CD14-positive monocyte (primary cell): ENCODE measurements at regions not wholly inside any gene's neighbourhood (a gene's known extent, or its start where the extent isn't known, plus 50 kb on each side); places are given as distances from the start of the nearest gene placed in this dataset.

ENCODE experiments used
- DNase-seq, 3 donors: peaks; one replicate each; pipeline ENCODE4 v3.0.0-alpha.2; 2011 to 2022
- H2AFZ ChIP-seq: 2 replicates; pipeline ENCODE4 v1.6.0; 2012; ENCODE audit warnings: mild to moderate bottlenecking, low read depth, low read length, inconsistent platforms; ENCODE audit not compliant: insufficient read depth, poor library complexity, severe bottlenecking
- H3K27ac ChIP-seq, 2 donors: 1 replicate in 1 of 2; 2 replicates in 1 of 2; pipeline ENCODE4 v1.5.1; 2012 to 2013; ENCODE audit warnings: low read length in 2 of 2, control low read depth in 1 of 2, inconsistent platforms in 1 of 2, low read depth in 1 of 2, mild to moderate bottlenecking in 1 of 2
- H3K27me3 ChIP-seq, 2 donors: one replicate each; pipeline versions ENCODE4 v1.6.0 to v1.6.1; 2011 to 2013; ENCODE audit warnings: low read length in 2 of 2; ENCODE audit not compliant: control insufficient read depth in 2 of 2, insufficient read depth in 2 of 2
- H3K36me3 ChIP-seq, 2 donors: replicated peaks in 1 of 2; 1 replicate in 1 of 2; 2 replicates in 1 of 2; pipeline versions ENCODE4 v1.5.1 to v1.6.1; 2012 to 2013; ENCODE audit warnings: low read length in 2 of 2, control low read depth in 1 of 2, inconsistent platforms in 1 of 2, mild to moderate bottlenecking in 1 of 2; ENCODE audit not compliant: insufficient read depth in 2 of 2, control insufficient read depth in 1 of 2
- H3K4me1 ChIP-seq, 2 donors: 1 replicate in 1 of 2; 2 replicates in 1 of 2; pipeline versions ENCODE4 v1.5.1 to v1.6.1; 2012 to 2013; ENCODE audit warnings: low read length in 2 of 2, control low read depth in 1 of 2, inconsistent platforms in 1 of 2, mild to moderate bottlenecking in 1 of 2, moderate library complexity in 1 of 2; ENCODE audit not compliant: insufficient read depth in 2 of 2, control insufficient read depth in 1 of 2
- H3K4me2 ChIP-seq: replicated peaks from 2 replicates; pipeline ENCODE3; 2012; ENCODE audit warnings: low read length, moderate library complexity, mild to moderate bottlenecking; ENCODE audit not compliant: poor library complexity, severe bottlenecking; ENCODE audit errors: extremely low read depth
- H3K4me3 ChIP-seq, 3 experiments: fragments of 200-600 bp in 1 of 3; sonication (generic) in 1 of 3; replicated peaks in 1 of 3; 1 replicate in 2 of 3; 2 replicates in 1 of 3; pipeline ENCODE4 v1.5.1; 2011 to 2013; ENCODE audit warnings: low read length in 3 of 3, mild to moderate bottlenecking in 3 of 3, control low read depth in 2 of 3, low read depth in 2 of 3, inconsistent platforms in 1 of 3, moderate library complexity in 1 of 3
- H3K79me2 ChIP-seq: 2 replicates; pipeline ENCODE4 v1.6.0; 2012; ENCODE audit warnings: mild to moderate bottlenecking, control low read depth, inconsistent platforms, low read length, moderate library complexity; ENCODE audit not compliant: insufficient read depth
- H3K9ac ChIP-seq: 2 replicates; pipeline ENCODE4 v1.6.0; 2017; ENCODE audit warnings: low read length, mild to moderate bottlenecking; ENCODE audit not compliant: insufficient read depth, poor library complexity, severe bottlenecking
- H3K9me3 ChIP-seq, 2 donors: replicated peaks in 1 of 2; 1 replicate in 1 of 2; 2 replicates in 1 of 2; pipeline versions ENCODE4 v1.5.1 to v1.6.1; 2012 to 2013; ENCODE audit warnings: low read length in 2 of 2, control low read depth in 1 of 2; ENCODE audit not compliant: control insufficient read depth in 1 of 2, insufficient read depth in 1 of 2
- H4K20me1 ChIP-seq: 2 replicates; pipeline ENCODE4 v1.6.0; 2012; ENCODE audit warnings: mild to moderate bottlenecking, low read length, control low read depth, moderate library complexity; ENCODE audit not compliant: insufficient read depth
- H3K27ac Mint-ChIP-seq, 7 donors: one replicate each; pipeline ENCODE4 v1.8.0; 2020; ENCODE audit warnings: mild to moderate bottlenecking in 7 of 7, mixed read lengths in 7 of 7, moderate library complexity in 6 of 7, inconsistent platforms in 2 of 7
- H3K27me3 Mint-ChIP-seq, 3 donors: one replicate each; pipeline ENCODE4 v1.8.0; 2021 to 2022; ENCODE audit warnings: low read depth in 3 of 3, mild to moderate bottlenecking in 3 of 3, mixed read lengths in 3 of 3, moderate library complexity in 3 of 3, inconsistent platforms in 1 of 3
- H3K36me3 Mint-ChIP-seq, 2 donors: one replicate each; pipeline ENCODE4 v1.8.0; 2020; ENCODE audit warnings: mixed read lengths in 2 of 2, inconsistent platforms in 1 of 2, mild to moderate bottlenecking in 1 of 2
- H3K4me1 Mint-ChIP-seq: one replicate; pipeline ENCODE4 v1.8.0; 2020; ENCODE audit warnings: mild to moderate bottlenecking, mixed read lengths
- H3K4me3 Mint-ChIP-seq, 2 donors: one replicate each; pipeline ENCODE4 v1.8.0; 2020; ENCODE audit warnings: mild to moderate bottlenecking in 2 of 2, mixed read lengths in 2 of 2, moderate library complexity in 1 of 2
- H3K9me3 Mint-ChIP-seq, 7 donors: one replicate each; pipeline ENCODE4 v1.8.0; 2020 to 2022; ENCODE audit warnings: mixed read lengths in 7 of 7, mild to moderate bottlenecking in 6 of 7, moderate library complexity in 6 of 7, inconsistent platforms in 2 of 7
- CTCF ChIP-seq: fragments of 200-600 bp; IDR thresholded peaks from one replicate; pipeline ENCODE4 v1.8.0; 2022; ENCODE audit warnings: antibody characterized with exemption, mild to moderate bottlenecking
- WGBS: methylation state at CpG from one replicate; pipeline ENCODE4 v1.1.5; 2013; ENCODE audit warnings: missing lambda C conversion rate; ENCODE audit not compliant: insufficient coverage; 5-methylcytosine and 5-hydroxymethylcytosine counted together
- intact Hi-C, 2 donors: fragments of 100-400 bp; cut with micrococcal nuclease; formaldehyde crosslinking; loops; one replicate each; pipeline versions ENCODE4 v1.15.0 to v1.15.1; 2023

GRCh38 chr9:13952906-13953305 lies 361.0 kb downstream of the NFIB start:
- intact Hi-C loops: no loop called here
- H3K36me3 ChIP-seq: no peaks in the 10 kb centered on the region
- no peak overlapping the region for H3K4me3 ChIP-seq
- Mint-ChIP-seq H3K4me3 (no peak overlapping the region), H3K36me3 (no peaks in the 10 kb centered on the region), H3K27me3 (peaks cover 0 to 3% (median 0%) of the 10 kb centered on the region in 3 donors), H3K9me3 (peaks cover 0 to 2% (median 0%) of the 10 kb centered on the region in 7 donors), H3K27ac (no peak overlapping the region), H3K4me1 (no peaks in the 10 kb centered on the region)
- H3K9ac ChIP-seq: no peak overlapping the region
- H3K79me2 ChIP-seq: no peaks in the 10 kb centered on the region
- no peak overlapping the region for H3K27ac ChIP-seq
- H2AFZ ChIP-seq: no peak overlapping the region
- no peaks in the 10 kb centered on the region for H3K9me3 ChIP-seq
- TF ChIP-seq CTCF: no peak
- H3K4me1 ChIP-seq: no peaks in the 10 kb centered on the region
- WGBS: 100% methylated on average over 1 of the region's 6 CpGs
- no peak for DNase-seq
- no peaks in the 10 kb centered on the region for H3K27me3 ChIP-seq
- no peak overlapping the region for H3K4me2 ChIP-seq
- H4K20me1 ChIP-seq: no peaks in the 10 kb centered on the region

- Histone ChIP-seq H4K20me1 (no peaks in the 10 kb centered on the region), H3K27me3 (no peaks in the 10 kb centered on the region), H3K9ac (no peak overlapping the region), H3K79me2 (no peaks in the 10 kb centered on the region), H3K9me3 (no peaks in the 10 kb centered on the region), H3K36me3 (no peaks in the 10 kb centered on the region), H3K27ac (no peak overlapping the region), H2AFZ (no peak overlapping the region), H3K4me1 (no peaks in the 10 kb centered on the region), H3K4me2 (no peak overlapping the region), H3K4me3 (no peak overlapping the region)
- Mint-ChIP-seq H3K27me3 (no peaks in the 10 kb centered on the region), H3K4me1 (no peaks in the 10 kb centered on the region), H3K9me3 (peaks cover 0 to 7% (median 0%) of the 10 kb centered on the region in 7 donors), H3K4me3 (no peak overlapping the region), H3K27ac (no peak overlapping the region), H3K36me3 (no peaks in the 10 kb centered on the region)
- TF ChIP-seq CTCF: no peak
- 100% methylated on average over 1 of the region's 4 CpGs for WGBS
- no peak for DNase-seq
- intact Hi-C loops: no loop called here
Measured at GRCh38 chr9:13948037-13948436, 365.9 kb downstream of the NFIB start.
